Activated CD4-positive, alpha-beta memory T cell treated with anti-CD3 and anti-CD28 coated beads for 36 hours (primary cell): ENCODE measurements at regions not wholly inside any gene's neighbourhood (a gene's known extent, or its start where the extent isn't known, plus 50 kb on each side); places are given as distances from the start of the nearest gene placed in this dataset.

Experiments
- CTCF ChIA-PET: fragments of 350-600 bp; sonication (Branson Sonifier 250); formaldehyde crosslinking; loops from one replicate; lab custom pipeline; 2021; ENCODE audit warnings: antibody characterized with exemption, inconsistent platforms; lab: Charles Lee
- POLR2A ChIA-PET: fragments of 350-600 bp; sonication (Branson Sonifier 250); formaldehyde crosslinking; loops from one replicate; lab custom pipeline; 2021; ENCODE audit warnings: antibody characterized with exemption; lab: Charles Lee
- DNase-seq: peaks from one replicate; pipeline ENCODE4 v3.0.0-alpha.2; 2020
- H3K27ac Mint-ChIP-seq: one replicate; pipeline ENCODE4 v1.8.0; 2021; ENCODE audit warnings: mixed read lengths
- H3K27me3 Mint-ChIP-seq: one replicate; pipeline ENCODE4 v1.8.0; 2021; ENCODE audit warnings: mixed read lengths
- H3K36me3 Mint-ChIP-seq: one replicate; pipeline ENCODE4 v1.8.0; 2021; ENCODE audit warnings: mixed read lengths
- H3K4me1 Mint-ChIP-seq: one replicate; pipeline ENCODE4 v1.8.0; 2021; ENCODE audit warnings: low read depth, mixed read lengths
- H3K4me3 Mint-ChIP-seq: one replicate; pipeline ENCODE4 v1.8.0; 2021; ENCODE audit warnings: mild to moderate bottlenecking, mixed read lengths
- H3K9me3 Mint-ChIP-seq: one replicate; pipeline ENCODE4 v1.8.0; 2021; ENCODE audit warnings: mixed read lengths
- intact Hi-C: fragments of 100-400 bp; cut with micrococcal nuclease; formaldehyde crosslinking; loops from one replicate; pipeline ENCODE4 v1.15.1; 2023

DNA sequence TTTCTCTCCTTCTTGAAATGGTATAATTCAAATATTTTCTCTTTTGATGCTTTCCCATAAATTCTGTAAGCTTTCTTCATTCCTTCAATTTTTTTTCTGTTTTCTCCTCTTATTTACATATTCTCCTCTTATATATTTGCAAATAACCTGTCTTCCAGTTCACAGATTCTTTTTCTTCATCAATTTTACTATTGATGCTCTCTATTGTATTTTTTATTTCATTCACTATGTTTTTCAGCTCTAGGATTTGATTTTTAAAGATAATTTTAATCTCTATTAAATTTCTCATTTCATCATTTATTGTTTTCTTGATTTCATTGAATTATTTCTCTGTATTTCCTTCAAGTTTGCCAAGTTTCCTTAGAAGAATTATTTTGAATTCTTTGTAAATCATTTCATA, 54.0 kb upstream of the PRPS1L1 start:
- Mint-ChIP-seq H3K27ac (no peak overlapping the region), H3K4me3 (no peak overlapping the region), H3K9me3 (peaks cover 25% of the 10 kb centered on the region), H3K36me3 (peaks cover 2% of the 10 kb centered on the region), H3K4me1 (peaks cover 4% of the 10 kb centered on the region), H3K27me3 (peaks cover 20% of the 10 kb centered on the region)
- ChIA-PET CTCF (no interaction called here), POLR2A (no interaction called here)
- no peak for DNase-seq
- intact Hi-C loops: no loop called here

DNA sequence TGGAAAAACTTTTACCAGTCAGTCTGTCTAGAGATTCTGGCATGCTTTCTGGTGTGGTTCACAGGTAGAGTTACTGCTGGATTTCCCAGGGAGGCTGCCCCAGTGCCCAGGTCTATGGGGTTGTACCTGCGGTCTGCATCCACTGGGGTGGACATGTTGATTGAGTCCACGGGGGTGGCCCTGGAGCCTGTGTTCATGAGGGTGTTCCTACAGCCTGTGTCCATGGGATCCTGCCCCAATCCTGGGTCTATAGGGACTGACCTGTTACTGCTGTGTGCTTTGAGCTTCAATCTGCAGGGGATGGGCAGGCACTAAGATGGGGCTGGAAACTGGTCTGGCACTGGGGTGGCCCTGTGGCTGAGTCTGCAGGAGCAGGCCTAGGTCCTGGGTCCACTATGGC, 54.5 kb upstream of the PRPS1L1 start:
- Mint-ChIP-seq H3K27ac (no peak overlapping the region), H3K9me3 (peaks cover 25% of the 10 kb centered on the region), H3K4me3 (no peak overlapping the region), H3K27me3 (peaks cover 23% of the 10 kb centered on the region), H3K36me3 (peaks cover 2% of the 10 kb centered on the region), H3K4me1 (peaks cover 4% of the 10 kb centered on the region)
- no peak for DNase-seq
- ChIA-PET POLR2A (no interaction called here), CTCF (no interaction called here)
- intact Hi-C loops: no loop called here

DNA sequence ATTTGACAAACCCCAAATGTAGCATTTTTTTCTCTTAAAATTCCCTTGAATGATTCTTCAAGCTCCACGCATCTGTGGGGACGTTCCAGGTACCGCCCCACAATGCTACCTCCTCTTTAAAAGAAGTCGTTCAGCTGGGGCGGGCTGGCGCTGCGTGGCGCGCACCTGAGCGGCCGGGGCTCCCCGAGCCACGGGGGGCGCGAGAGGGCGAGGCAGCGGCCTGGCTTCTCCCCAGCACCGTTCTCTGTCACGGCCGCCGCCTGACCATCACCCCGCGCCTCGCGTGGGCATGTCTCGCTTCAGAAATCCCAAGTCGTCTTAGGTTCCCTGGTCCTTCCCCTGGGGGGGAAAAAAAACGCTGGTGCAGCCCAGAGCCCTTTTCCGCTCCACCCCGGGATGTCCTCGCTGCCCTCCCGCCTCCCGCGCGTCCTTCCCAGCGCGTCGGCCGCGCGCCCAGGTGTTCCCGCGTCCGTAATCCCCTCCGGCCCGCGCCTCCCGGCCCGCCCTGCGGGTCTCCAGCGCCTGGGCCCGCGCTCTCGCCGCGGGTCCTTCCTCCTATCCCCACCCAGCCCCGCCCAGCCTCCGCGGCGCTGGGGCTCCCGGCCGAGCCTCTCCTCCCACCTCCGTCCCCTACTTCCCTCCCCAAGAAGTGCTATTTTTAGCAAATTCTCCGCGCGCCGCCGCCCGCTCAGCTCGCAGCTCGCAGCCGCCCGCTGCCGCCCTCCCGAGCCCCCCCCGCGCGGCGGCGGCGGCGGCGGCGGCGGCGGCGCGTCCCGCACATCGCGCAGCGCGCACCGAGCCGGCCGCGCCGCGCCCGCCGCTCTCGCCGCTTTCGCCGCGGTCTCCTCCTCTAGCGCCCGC, 58.7 kb upstream of the PRPS1L1 start:
- Mint-ChIP-seq H3K4me3 (peak overlapping the region; percentile 49), H3K27ac (no peak overlapping the region), H3K27me3 (peaks cover 42% of the 10 kb centered on the region), H3K9me3 (peaks cover 16% of the 10 kb centered on the region), H3K36me3 (peaks cover 2% of the 10 kb centered on the region), H3K4me1 (peaks cover 4% of the 10 kb centered on the region)
- intact Hi-C loops: no loop called here
- ChIA-PET POLR2A (no interaction called here), CTCF (interaction anchor here (1.6 kb wide), 1 partner anchor 316 kb away, joined by 4 read pairs; no protein-coding TSS in a partner anchor)
- DNase-seq: no peak

DNA sequence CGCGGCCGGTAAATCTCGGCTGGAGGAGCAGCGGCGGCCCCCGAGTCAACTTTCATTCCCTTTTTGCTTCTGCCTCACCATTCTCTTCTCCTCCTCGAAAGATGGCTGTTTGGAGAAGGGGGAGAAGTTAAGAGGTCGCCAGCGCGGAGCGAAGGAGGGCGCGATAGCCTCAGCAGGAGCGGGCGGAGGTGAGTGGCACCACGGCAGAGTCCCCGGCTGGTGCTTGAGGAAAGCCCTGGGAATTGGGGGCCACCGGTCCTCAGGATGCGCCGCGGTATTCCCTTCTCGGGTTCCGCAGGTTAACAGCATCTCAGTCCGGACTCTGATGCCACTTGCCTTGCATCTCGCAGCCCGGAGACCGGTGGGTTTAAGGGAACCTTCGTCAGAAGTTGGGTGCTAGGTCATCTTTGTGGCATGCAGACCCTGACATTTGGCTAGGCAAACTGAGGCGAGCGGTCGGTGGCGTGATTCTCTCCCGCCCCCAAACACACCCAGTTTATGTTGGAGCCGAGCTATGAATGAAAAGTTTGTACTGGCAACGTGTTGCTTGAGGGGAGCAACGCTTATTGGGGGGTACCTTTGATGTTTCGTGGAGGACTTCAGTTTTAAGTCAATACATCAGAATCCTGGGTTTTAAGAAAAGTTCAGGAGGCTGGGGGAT, 59.5 kb upstream of the PRPS1L1 start:
- Mint-ChIP-seq H3K9me3 (peaks cover 9% of the 10 kb centered on the region), H3K27me3 (peaks cover 40% of the 10 kb centered on the region), H3K4me3 (peak overlapping the region; percentile 41), H3K4me1 (peaks cover 4% of the 10 kb centered on the region), H3K27ac (no peak overlapping the region), H3K36me3 (no peaks in the 10 kb centered on the region)
- DNase-seq: no peak
- intact Hi-C loops: no loop called here
- POLR2A ChIA-PET: no interaction called here
- CTCF ChIA-PET: interaction anchor here (1.6 kb wide), 1 partner anchor 317 kb away, joined by 4 read pairs; no protein-coding TSS in a partner anchor

DNA sequence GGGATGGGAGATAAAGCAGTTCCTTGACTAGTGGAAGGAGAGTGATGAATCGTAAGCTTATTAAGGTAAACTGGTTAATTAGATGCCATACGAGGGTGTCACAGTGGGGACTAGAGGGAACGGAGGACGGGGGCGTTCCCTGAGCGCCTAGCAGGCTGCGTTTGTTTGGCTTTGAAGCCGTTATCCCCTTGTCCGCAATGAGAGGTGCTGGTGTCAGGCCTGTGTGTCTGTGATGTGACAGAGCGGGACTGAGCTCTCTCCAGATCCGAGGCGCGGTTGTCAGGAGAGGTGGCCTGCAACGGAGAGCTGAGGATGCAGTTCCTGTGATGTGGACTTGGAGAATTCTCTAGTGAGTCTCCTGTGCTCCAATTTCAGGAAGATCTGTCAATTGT, 60.0 kb upstream of the PRPS1L1 start:
- H3K36me3 Mint-ChIP-seq: no peaks in the 10 kb centered on the region
- ChIA-PET POLR2A (no interaction called here), CTCF (no interaction called here)
- H3K4me3 Mint-ChIP-seq: no peak overlapping the region
- H3K4me1 Mint-ChIP-seq: peaks cover 4% of the 10 kb centered on the region
- H3K27ac Mint-ChIP-seq: no peak overlapping the region
- peaks cover 4% of the 10 kb centered on the region for H3K9me3 Mint-ChIP-seq
- intact Hi-C loops: no loop called here
- peaks cover 40% of the 10 kb centered on the region for H3K27me3 Mint-ChIP-seq
- DNase-seq: no peak

DNA sequence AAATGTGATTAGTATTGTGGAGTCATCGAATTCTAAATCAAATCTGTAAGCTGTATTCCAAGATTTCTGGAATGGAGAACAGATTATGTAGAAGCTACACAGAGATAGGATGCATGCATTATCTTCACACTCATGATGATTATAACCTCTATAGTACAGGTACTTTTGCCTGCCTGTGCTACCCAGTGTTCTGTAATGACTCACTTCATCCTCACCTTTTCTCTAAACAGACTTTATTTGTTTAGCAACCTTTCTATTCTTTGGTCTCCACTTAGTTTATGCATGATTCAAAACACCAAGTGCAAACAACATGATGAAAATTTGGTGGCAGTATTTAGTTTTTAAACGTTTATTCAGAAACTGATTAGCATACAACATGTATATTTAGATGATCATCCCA, 68.4 kb upstream of the PRPS1L1 start:
- Mint-ChIP-seq H3K4me1 (no peaks in the 10 kb centered on the region), H3K4me3 (no peak overlapping the region), H3K27ac (no peak overlapping the region), H3K9me3 (peaks cover 4% of the 10 kb centered on the region), H3K27me3 (no peaks in the 10 kb centered on the region), H3K36me3 (peaks cover under 1% of the 10 kb centered on the region)
- POLR2A ChIA-PET: no interaction called here
- intact Hi-C loops: no loop called here
- DNase-seq: no peak
- CTCF ChIA-PET: no interaction called here

DNA sequence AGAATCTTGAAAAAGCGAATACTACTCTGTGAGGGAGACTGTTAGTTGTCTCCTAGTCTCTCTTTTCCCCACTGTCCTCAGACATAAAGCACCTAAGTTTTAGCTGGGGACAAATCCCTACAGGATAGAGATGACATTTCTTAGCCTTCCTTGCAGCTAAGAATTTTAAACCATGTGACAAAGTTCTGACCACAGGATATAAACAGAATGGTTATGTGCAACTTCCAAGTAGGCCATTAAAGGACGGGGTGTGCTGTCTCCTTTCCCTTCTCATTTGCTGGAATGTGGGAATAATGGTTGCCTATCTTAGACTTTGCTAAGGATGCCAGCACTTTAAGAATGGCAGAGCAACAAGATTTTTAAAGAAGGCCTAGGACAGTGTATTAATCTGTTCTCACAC, 74.9 kb upstream of the PRPS1L1 start:
- Mint-ChIP-seq H3K4me1 (no peaks in the 10 kb centered on the region), H3K36me3 (peaks cover 2% of the 10 kb centered on the region), H3K27ac (no peak overlapping the region), H3K9me3 (peaks cover 6% of the 10 kb centered on the region), H3K27me3 (peaks cover 3% of the 10 kb centered on the region), H3K4me3 (no peak overlapping the region)
- intact Hi-C loops: no loop called here
- POLR2A ChIA-PET: no interaction called here
- DNase-seq: no peak
- CTCF ChIA-PET: no interaction called here

DNA sequence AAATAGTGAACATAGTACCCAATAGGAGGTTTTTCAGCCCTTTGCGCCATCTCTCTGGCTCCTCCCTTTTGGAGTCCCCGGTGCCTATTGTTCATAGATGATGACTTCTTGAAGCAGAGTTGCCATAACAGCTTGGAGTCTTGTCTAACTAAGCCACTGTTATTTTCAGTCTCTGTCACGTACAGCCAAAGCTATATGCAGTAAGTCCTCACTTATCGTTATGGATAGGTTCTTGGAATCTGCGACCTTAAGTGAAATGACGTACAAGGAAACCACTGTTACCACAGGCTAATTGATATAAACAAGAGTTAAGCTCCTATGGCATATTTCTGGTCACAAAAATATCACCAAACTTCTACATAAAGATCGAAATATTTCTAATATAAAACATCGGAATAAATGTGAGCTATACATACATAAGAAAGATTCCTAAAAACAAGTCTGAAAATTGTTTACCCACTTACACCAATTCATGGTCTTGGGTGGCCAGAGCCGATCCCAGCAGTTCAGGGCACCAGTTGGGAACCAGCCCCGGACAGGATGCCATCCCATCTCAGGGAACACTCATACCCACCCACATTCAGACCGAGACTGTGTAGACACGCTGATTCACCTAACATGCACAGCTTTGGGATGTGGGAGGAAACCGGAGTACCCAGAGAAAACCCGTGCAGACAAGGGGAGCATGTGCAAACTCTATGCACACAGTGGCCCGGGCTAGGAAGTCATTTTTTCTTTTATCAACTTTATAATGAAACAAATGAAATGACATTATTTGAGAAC, 76.0 kb upstream of the PRPS1L1 start:
- H3K4me3 Mint-ChIP-seq: no peak overlapping the region
- intact Hi-C loops: no loop called here
- H3K4me1 Mint-ChIP-seq: no peaks in the 10 kb centered on the region
- DNase-seq: no peak
- H3K27me3 Mint-ChIP-seq: peaks cover 3% of the 10 kb centered on the region
- no peak overlapping the region for H3K27ac Mint-ChIP-seq
- peaks cover 2% of the 10 kb centered on the region for H3K36me3 Mint-ChIP-seq
- POLR2A ChIA-PET: no interaction called here
- peaks cover 6% of the 10 kb centered on the region for H3K9me3 Mint-ChIP-seq
- CTCF ChIA-PET: no interaction called here

DNA sequence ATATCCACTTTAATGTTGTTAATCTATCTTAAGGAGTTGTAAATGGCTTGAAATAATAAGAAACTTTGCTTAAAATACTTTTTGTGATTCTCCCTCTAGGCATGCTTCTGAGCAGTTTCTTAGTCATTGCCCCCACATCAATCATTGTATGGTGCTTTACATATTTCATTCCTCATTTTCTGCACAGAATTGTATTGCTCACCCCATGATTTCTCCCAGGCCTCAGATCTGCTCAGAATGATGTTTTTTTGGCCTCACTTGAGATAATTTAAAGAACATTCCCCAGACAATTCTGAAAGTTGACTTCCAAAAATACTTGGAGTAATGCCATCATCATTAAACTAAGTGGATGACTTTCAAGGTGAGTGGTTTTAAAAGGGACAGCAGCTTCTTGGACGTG, 82.1 kb upstream of the PRPS1L1 start:
- Mint-ChIP-seq H3K27me3 (peaks cover 3% of the 10 kb centered on the region), H3K9me3 (no peaks in the 10 kb centered on the region), H3K36me3 (no peaks in the 10 kb centered on the region), H3K27ac (no peak overlapping the region), H3K4me1 (no peaks in the 10 kb centered on the region), H3K4me3 (no peak overlapping the region)
- POLR2A ChIA-PET: no interaction called here
- CTCF ChIA-PET: no interaction called here
- intact Hi-C loops: no loop called here
- DNase-seq: no peak

DNA sequence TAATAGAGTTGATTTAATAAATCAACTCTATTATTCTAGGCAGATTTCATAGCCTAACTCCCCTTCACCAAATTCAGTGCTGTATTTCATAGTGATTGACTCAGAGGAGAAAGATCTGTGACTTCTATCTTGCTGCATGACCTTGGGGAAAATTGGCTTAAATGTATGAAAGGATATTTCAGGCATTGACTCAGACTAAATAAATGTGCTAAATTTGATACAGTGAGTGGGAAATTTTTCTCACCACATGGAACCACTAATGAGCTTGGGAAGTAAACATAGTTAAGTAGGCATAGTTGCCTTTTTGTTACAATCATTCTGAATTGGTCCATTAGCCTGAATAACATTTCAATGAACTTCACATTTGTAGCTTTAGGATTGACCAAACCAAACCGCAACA, 89.0 kb upstream of the PRPS1L1 start:
- POLR2A ChIA-PET: no interaction called here
- H3K4me3 Mint-ChIP-seq: no peak overlapping the region
- no peaks in the 10 kb centered on the region for H3K4me1 Mint-ChIP-seq
- H3K27me3 Mint-ChIP-seq: no peaks in the 10 kb centered on the region
- no peaks in the 10 kb centered on the region for H3K9me3 Mint-ChIP-seq
- no peaks in the 10 kb centered on the region for H3K36me3 Mint-ChIP-seq
- intact Hi-C loops: no loop called here
- DNase-seq: no peak
- no peak overlapping the region for H3K27ac Mint-ChIP-seq
- CTCF ChIA-PET: interaction anchor here (0.7 kb wide), 1 partner anchor 208 kb away, joined by 3 read pairs; no protein-coding TSS in a partner anchor

DNA sequence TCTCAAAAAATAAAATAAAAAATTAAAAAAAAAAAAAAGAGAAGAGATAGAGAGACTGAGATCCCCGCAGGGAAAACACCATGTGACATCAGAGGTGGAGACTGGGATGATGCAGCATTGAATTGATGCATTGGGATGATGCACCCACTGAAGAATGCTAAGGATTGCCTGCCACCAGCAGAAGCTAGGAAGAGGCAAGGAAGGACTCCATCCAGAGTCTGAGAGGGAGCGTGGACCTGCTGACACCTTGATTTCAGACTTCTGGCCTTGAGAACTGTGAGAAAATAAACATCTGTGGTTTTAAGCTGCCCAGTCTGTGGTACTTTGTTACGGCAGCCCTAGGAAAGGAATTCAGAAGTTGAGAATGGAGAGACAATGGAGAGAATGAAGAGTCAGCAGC, 89.8 kb upstream of the PRPS1L1 start:
- no peak overlapping the region for H3K4me3 Mint-ChIP-seq
- POLR2A ChIA-PET: no interaction called here
- H3K27me3 Mint-ChIP-seq: no peaks in the 10 kb centered on the region
- H3K4me1 Mint-ChIP-seq: no peaks in the 10 kb centered on the region
- H3K9me3 Mint-ChIP-seq: no peaks in the 10 kb centered on the region
- CTCF ChIA-PET: no interaction called here
- no peak overlapping the region for H3K27ac Mint-ChIP-seq
- intact Hi-C loops: no loop called here
- no peak for DNase-seq
- H3K36me3 Mint-ChIP-seq: no peaks in the 10 kb centered on the region

DNA sequence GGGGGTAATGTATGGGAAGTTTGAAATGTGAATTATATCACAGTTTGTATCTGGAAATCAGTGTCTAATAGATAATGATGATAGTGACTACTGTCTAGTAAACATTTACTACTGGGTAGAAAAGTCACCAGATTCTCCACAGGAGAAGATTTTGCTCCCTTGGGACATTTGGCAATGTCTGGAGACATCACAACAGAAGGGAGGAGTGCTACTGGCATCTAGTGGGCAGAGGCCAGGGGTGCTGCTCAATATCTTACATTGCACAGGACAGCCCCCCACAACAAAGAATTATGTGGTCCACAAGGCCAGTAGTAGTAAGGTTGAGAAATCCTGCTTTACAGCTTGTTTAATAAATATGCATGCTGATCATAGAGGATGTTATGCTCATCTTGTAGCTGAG, 92.3 kb upstream of the PRPS1L1 start:
- POLR2A ChIA-PET: no interaction called here
- intact Hi-C loops: no loop called here

More for the DNA sequence above, 92.3 kb upstream of the PRPS1L1 start:
- Mint-ChIP-seq H3K4me1 (no peaks in the 10 kb centered on the region), H3K9me3 (no peaks in the 10 kb centered on the region), H3K4me3 (no peak overlapping the region), H3K27ac (no peak overlapping the region), H3K27me3 (peaks cover under 1% of the 10 kb centered on the region), H3K36me3 (no peaks in the 10 kb centered on the region)
- CTCF ChIA-PET: interaction anchor here (1.0 to 2.9 kb wide), 2 partner anchors 202 to 350 kb away, joined by 4 to 8 read pairs; no protein-coding TSS in a partner anchor
- no peak for DNase-seq
